OCI-LY1 (cell line): ENCODE measurements at regions not wholly inside any gene's neighbourhood (a gene's known extent, or its start where the extent isn't known, plus 50 kb on each side); places are given as distances from the start of the nearest gene placed in this dataset.

Source experiments
- H2AFZ ChIP-seq: fragments of 200-600 bp; sonication (generic), shearing (Covaris generic); 2 replicates; pipeline ENCODE4 v1.6.0; 2014; ENCODE audit warnings: antibody characterized with exemption, mild to moderate bottlenecking, low read length
- H3F3A ChIP-seq: fragments of 200-600 bp; sonication (generic), shearing (Covaris generic); 2 replicates; pipeline ENCODE4 v1.6.0; 2014; ENCODE audit warnings: mild to moderate bottlenecking, antibody characterized with exemption, low read length, moderate library complexity; ENCODE audit not compliant: insufficient read depth
- H3K27ac ChIP-seq: fragments of 200-600 bp; sonication (generic); 2 replicates; pipeline ENCODE4 v1.5.1; 2014; ENCODE audit warnings: low read length, mixed run types, mild to moderate bottlenecking, low read depth; ENCODE audit not compliant: poor library complexity, severe bottlenecking
- H3K27me3 ChIP-seq: fragments of 200-600 bp; sonication (generic); 2 replicates; pipeline ENCODE4 v1.6.0; 2014; ENCODE audit warnings: antibody characterized with exemption, mild to moderate bottlenecking, low read length, moderate library complexity; ENCODE audit not compliant: insufficient read depth
- H3K36me3 ChIP-seq: fragments of 200-600 bp; sonication (generic); 2 replicates; pipeline ENCODE4 v1.6.1; 2014; ENCODE audit warnings: mild to moderate bottlenecking, antibody characterized with exemption, low read length, moderate library complexity, mixed read lengths; ENCODE audit not compliant: insufficient read depth
- H3K4me1 ChIP-seq: fragments of 200-600 bp; sonication (generic); 2 replicates; pipeline ENCODE4 v1.5.1; 2014; ENCODE audit warnings: mild to moderate bottlenecking, low read length, moderate library complexity; ENCODE audit not compliant: insufficient read depth, severe bottlenecking
- H3K4me2 ChIP-seq: fragments of 200-600 bp; sonication (generic), shearing (Covaris generic); 2 replicates; pipeline ENCODE4 v1.6.1; 2014; ENCODE audit warnings: low read length
- H3K4me3 ChIP-seq: fragments of 200-600 bp; sonication (generic); 2 replicates; pipeline ENCODE4 v1.5.1; 2014; ENCODE audit warnings: low read length, low read depth, mild to moderate bottlenecking, mixed read lengths; ENCODE audit not compliant: poor library complexity, severe bottlenecking
- H3K79me2 ChIP-seq: fragments of 200-600 bp; shearing (Covaris generic); 2 replicates; pipeline ENCODE4 v1.6.1; 2016; ENCODE audit warnings: mixed run types, low read length, mixed read lengths; ENCODE audit not compliant: insufficient read depth
- H3K9ac ChIP-seq: fragments of 200-600 bp; sonication (generic), shearing (Covaris generic); 2 replicates; pipeline ENCODE4 v1.6.1; 2014; ENCODE audit warnings: mild to moderate bottlenecking, low read length, mixed read lengths
- H3K9me2 ChIP-seq: fragments of 200-600 bp; sonication (generic), shearing (Covaris generic); 2 replicates; pipeline ENCODE4 v1.6.1; 2014; ENCODE audit warnings: low read depth, mild to moderate bottlenecking, low read length, mixed read lengths
- H3K9me3 ChIP-seq: fragments of 200-600 bp; shearing (Covaris generic); 2 replicates; pipeline ENCODE4 v1.6.1; 2014; ENCODE audit warnings: low read length, mixed read lengths
- H4K20me1 ChIP-seq: fragments of 200-600 bp; sonication (generic), shearing (Covaris generic); 2 replicates; pipeline ENCODE4 v1.6.0; 2016; ENCODE audit warnings: mild to moderate bottlenecking, low read length; ENCODE audit not compliant: insufficient read depth
- CTCF ChIP-seq: fragments of 200-600 bp; sonication (generic), shearing (Covaris generic); IDR thresholded peaks from 2 replicates; pipeline ENCODE4 v1.5.1; 2017; ENCODE audit warnings: mild to moderate bottlenecking, antibody characterized with exemption, low read length, moderate library complexity, mixed read lengths
- EZH2 ChIP-seq: fragments of 200-600 bp; sonication (generic), shearing (Covaris generic); IDR thresholded peaks from 2 replicates; pipeline ENCODE4 v1.8.0; 2017; ENCODE audit warnings: borderline replicate concordance, mixed run types, mild to moderate bottlenecking, antibody characterized with exemption, low read length, moderate library complexity, mixed read lengths

DNA sequence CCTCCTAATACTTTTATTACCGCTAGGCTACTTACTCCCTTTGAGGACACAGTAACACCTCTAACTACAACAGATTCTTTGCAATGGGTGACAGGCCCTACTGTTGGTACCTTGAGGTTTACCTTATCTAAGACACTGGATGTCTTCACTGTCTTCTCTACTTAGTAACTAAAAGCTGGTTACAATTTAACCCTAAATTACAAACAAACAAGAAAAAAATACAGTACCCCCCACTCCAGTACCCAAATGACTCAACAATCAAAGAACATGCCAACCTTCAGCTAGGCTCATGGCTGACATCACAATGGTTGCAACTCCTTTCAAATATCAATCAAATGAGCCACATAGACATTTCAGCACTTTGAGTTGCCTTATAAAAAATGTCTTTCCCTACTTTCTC is 198.0 kb downstream of the GUCY2F start:
- H3K9me3 ChIP-seq = no peaks in the 10 kb centered on the region
- H3K79me2 ChIP-seq = no peaks in the 10 kb centered on the region
- H3K36me3 ChIP-seq = no peaks in the 10 kb centered on the region
- no peak overlapping the region for H3K9ac ChIP-seq
- no peaks in the 10 kb centered on the region for H3K9me2 ChIP-seq
- H3F3A ChIP-seq = no peaks in the 10 kb centered on the region
- H3K4me1 ChIP-seq = no peaks in the 10 kb centered on the region
- H3K4me2 ChIP-seq = no peak overlapping the region
- H4K20me1 ChIP-seq = no peaks in the 10 kb centered on the region
- no peak overlapping the region for H3K27ac ChIP-seq
- H3K4me3 ChIP-seq = no peak overlapping the region
- no peak overlapping the region for H2AFZ ChIP-seq
- no peaks in the 10 kb centered on the region for H3K27me3 ChIP-seq
- TF ChIP-seq CTCF = no peak
- TF ChIP-seq EZH2 = no peak

- Histone ChIP-seq H3K4me2 (no peak overlapping the region), H2AFZ (no peak overlapping the region), H3F3A (no peaks in the 10 kb centered on the region), H3K27me3 (no peaks in the 10 kb centered on the region), H3K79me2 (no peaks in the 10 kb centered on the region), H3K27ac (no peak overlapping the region), H3K4me1 (no peaks in the 10 kb centered on the region), H3K9me2 (no peaks in the 10 kb centered on the region), H3K9ac (no peak overlapping the region), H3K4me3 (no peak overlapping the region), H4K20me1 (no peaks in the 10 kb centered on the region), H3K36me3 (no peaks in the 10 kb centered on the region), H3K9me3 (no peaks in the 10 kb centered on the region)
- no peak for TF ChIP-seq EZH2
- no peak for TF ChIP-seq CTCF
Measured at GRCh38 chrX:109281483-109282275, 200.2 kb downstream of the GUCY2F start.

DNA sequence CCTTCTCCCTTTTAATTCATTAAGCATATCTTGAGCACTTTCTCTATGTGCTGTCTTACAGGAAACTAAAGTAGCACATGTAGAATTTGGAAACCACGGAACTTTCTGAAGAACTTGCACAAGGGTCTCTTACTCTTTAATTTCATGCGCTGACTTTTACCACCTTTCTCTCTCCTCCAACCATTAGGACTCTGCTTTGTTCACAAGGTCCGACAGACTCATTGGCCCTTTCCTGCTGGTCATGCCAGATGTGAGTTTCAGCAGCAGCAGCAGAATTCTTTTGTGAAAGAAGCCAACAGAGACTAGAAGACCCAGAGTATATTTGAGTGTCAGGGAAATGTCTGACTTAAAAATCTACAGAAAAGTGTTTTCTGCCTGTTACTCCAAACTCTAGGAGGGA is 207.1 kb downstream of the GUCY2F start:
- no peaks in the 10 kb centered on the region for H3K36me3 ChIP-seq
- H3K27ac ChIP-seq = no peak overlapping the region
- H3K27me3 ChIP-seq = no peaks in the 10 kb centered on the region
- TF ChIP-seq EZH2 (no peak), CTCF (no peak)
- H3K9me2 ChIP-seq = no peaks in the 10 kb centered on the region
- no peaks in the 10 kb centered on the region for H3K9me3 ChIP-seq
- no peak overlapping the region for H2AFZ ChIP-seq
- H3K9ac ChIP-seq = no peak overlapping the region
- no peaks in the 10 kb centered on the region for H4K20me1 ChIP-seq
- no peaks in the 10 kb centered on the region for H3K79me2 ChIP-seq
- no peaks in the 10 kb centered on the region for H3F3A ChIP-seq
- no peaks in the 10 kb centered on the region for H3K4me1 ChIP-seq
- no peak overlapping the region for H3K4me2 ChIP-seq
- H3K4me3 ChIP-seq = no peak overlapping the region
